CD4-positive, alpha-beta T cell treated with Interleukin-21 for 1 hour (primary cell): ENCODE measurements at regions not wholly inside any gene's neighbourhood (a gene's known extent, or its start where the extent isn't known, plus 50 kb on each side); places are given as distances from the start of the nearest gene placed in this dataset.
A peak's percentile ranks its signal among the peaks of the same experiment; 100 is the strongest.
"Not testable (repeated sequence)": the region's sequence is repeated elsewhere in the genome, so short reads cannot be mapped to it uniquely, and the experiment has no call there.

Source experiments
- DNase-seq: peaks from one replicate; pipeline ENCODE4 v3.0.0-alpha.2; 2020

- DNase-seq: not testable (repeated sequence)
Measured at GRCh38 chr4:119437515-119437914, 115.6 kb upstream of the FABP2 start.

GRCh38 chr4:119408561-119409224 lies 86.8 kb upstream of the FABP2 start:
- not testable (repeated sequence) for DNase-seq

GRCh38 chr4:119406721-119407460 lies 85.0 kb upstream of the FABP2 start:
- not testable (repeated sequence) for DNase-seq

GRCh38 chr4:119406041-119406440 lies 84.1 kb upstream of the FABP2 start:
- not testable (repeated sequence) for DNase-seq

GRCh38 chr4:119402322-119403308 lies 80.7 kb upstream of the FABP2 start:
- not testable (repeated sequence) for DNase-seq

GRCh38 chr4:119395701-119396100 lies 73.8 kb upstream of the FABP2 start:
- DNase-seq: not testable (repeated sequence)

- no peak for DNase-seq
Measured at GRCh38 chr4:119394826-119395225, 72.9 kb upstream of the FABP2 start.

- DNase-seq: not testable (repeated sequence)
Measured at GRCh38 chr4:119388791-119389190, 66.9 kb upstream of the FABP2 start.

- DNase-seq: peak; percentile 6
Measured at GRCh38 chr4:119374616-119375015, 52.7 kb upstream of the FABP2 start.

- DNase-seq: not testable (repeated sequence)
Measured at GRCh38 chr4:119372316-119373062, 50.6 kb upstream of the FABP2 start.
